ENCODE measurements at regions not wholly inside any gene's neighbourhood (a gene's known extent, or its start where the extent isn't known, plus 50 kb on each side); places are given as distances from the start of the nearest gene placed in this dataset.
"Not testable (repeated sequence)": the region's sequence is repeated elsewhere in the genome, so short reads cannot be mapped to it uniquely, and the experiment has no call there.

DNA sequence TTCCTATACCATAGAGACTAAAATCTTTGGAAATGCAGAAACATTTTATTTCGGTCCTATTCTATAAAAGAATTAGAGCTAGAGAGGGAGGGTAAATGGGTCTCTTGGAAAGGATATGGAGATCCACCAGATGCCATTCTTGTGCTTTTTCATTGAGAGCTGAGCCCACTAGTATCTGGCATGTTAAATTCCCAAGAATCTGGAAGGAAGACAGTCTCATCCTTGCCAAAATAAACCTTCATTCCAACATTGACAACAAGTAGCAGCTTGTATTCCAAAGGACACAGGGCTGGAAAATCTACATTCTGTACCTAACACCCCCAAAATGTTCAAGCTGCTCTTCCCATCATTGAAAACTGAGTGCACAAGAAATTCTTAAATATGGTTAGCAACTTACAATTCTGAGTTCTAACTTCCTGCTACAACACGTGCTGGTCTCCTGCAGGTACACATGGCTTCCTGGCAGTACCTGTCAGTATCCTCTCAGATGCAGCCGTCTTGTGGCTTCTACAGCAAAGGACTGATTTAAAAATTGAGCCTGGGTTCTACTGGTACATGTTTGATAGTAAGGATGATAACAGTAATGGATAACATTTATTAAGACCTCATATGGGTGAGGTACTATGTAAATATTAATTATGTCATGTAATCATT is 348.1 kb downstream of the SV2B start:
- DNase-seq (no peak), ATAC-seq (no peak)
- intact Hi-C loops (cut with DNase I), result no loop called here
- no peak overlapping the region for H3K4me3 ChIP-seq (ENCODE audit: low read length)
- WGBS, result 58% methylated on average over 3 of the region's 3 CpGs
- no peaks in the 10 kb centered on the region for H3K4me1 ChIP-seq (ENCODE audit: control insufficient read depth, insufficient read depth, low read length)
- H3K9me3 ChIP-seq (ENCODE audit: control insufficient read depth, low read length), result no peaks in the 10 kb centered on the region
- no peak overlapping the region for H3K27ac ChIP-seq (ENCODE audit: low read length)
- no peaks in the 10 kb centered on the region for H3K27me3 ChIP-seq (ENCODE audit: control insufficient read depth, insufficient read depth)

DNA sequence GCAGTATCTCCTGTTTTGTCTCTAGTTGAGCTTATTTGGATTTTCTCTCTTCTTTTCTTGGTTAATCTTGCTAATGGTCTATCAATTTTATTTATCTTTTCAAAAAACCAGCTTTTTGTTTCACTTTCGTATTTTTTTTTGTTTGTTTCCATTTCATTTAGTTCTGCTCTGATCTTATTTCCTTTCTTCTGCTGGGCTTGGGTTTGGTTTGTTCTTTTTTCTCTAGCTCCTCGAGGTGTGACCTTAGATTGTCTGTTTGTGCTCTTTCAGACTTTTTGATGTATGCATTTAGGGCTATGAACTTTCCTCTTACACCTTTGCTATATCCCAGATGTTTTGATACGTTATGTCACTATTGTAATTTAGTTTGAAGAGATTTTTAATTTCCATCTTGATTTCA is 353.3 kb downstream of the SV2B start:
- H3K4me1 ChIP-seq (ENCODE audit: control insufficient read depth, insufficient read depth, low read length); H3K27ac ChIP-seq (ENCODE audit: low read length); DNase-seq; H3K27me3 ChIP-seq (ENCODE audit: control insufficient read depth, insufficient read depth); ATAC-seq; intact Hi-C loops (cut with DNase I); H3K9me3 ChIP-seq (ENCODE audit: control insufficient read depth, low read length); H3K4me3 ChIP-seq (ENCODE audit: low read length): not testable (repeated sequence)
- 64% methylated on average over 3 of the region's 3 CpGs for WGBS

- DNase-seq (no peak), ATAC-seq (no peak)
- no peaks in the 10 kb centered on the region for H3K4me1 ChIP-seq (ENCODE audit: control insufficient read depth, insufficient read depth, low read length)
- 75% methylated on average over 7 of the region's 7 CpGs for WGBS
- no peak overlapping the region for H3K4me3 ChIP-seq (ENCODE audit: low read length)
- H3K9me3 ChIP-seq (ENCODE audit: control insufficient read depth, low read length), result no peaks in the 10 kb centered on the region
- H3K27ac ChIP-seq (ENCODE audit: low read length), result no peak overlapping the region
- H3K27me3 ChIP-seq (ENCODE audit: control insufficient read depth, insufficient read depth), result no peaks in the 10 kb centered on the region
- intact Hi-C loops (cut with DNase I), result no loop called here
Measured at GRCh38 chr15:91456251-91456718, 356.2 kb downstream of the SV2B start.

DNA sequence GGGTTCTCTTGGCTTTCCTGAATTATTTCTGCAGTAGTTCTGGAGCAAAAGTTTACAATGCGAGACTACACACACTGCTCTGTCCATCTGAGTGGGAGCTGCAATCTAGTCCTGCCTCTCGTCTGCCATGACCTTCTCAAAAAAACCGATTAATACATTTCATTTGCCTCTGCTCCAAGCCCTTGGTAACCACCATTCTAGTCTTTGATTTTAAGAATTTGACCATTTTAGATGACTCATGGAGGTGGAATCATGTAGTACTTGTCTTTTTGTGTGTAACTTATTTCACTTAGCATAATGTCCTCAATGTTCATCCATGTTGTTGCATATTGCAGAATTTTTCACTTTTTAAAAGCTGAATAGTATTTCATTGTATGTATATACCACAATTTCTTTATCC is 356.9 kb downstream of the SV2B start:
- intact Hi-C loops (cut with DNase I), result no loop called here
- 93% methylated on average over 3 of the region's 3 CpGs for WGBS
- Histone ChIP-seq H3K4me1 (ENCODE audit: control insufficient read depth, insufficient read depth, low read length) (no peaks in the 10 kb centered on the region), H3K27ac (ENCODE audit: low read length) (no peak overlapping the region), H3K4me3 (ENCODE audit: low read length) (no peak overlapping the region), H3K27me3 (ENCODE audit: control insufficient read depth, insufficient read depth) (no peaks in the 10 kb centered on the region), H3K9me3 (ENCODE audit: control insufficient read depth, low read length) (no peaks in the 10 kb centered on the region)
- DNase-seq (no peak), ATAC-seq (no peak)

GRCh38 chr15:91461377-91461776 is 361.3 kb downstream of the SV2B start:
- no peak overlapping the region for H3K4me3 ChIP-seq (ENCODE audit: low read length)
- ATAC-seq (no peak), DNase-seq (no peak)
- no peak overlapping the region for H3K27ac ChIP-seq (ENCODE audit: low read length)
- intact Hi-C loops (cut with DNase I), result no loop called here
- H3K9me3 ChIP-seq (ENCODE audit: control insufficient read depth, low read length), result no peaks in the 10 kb centered on the region
- no peaks in the 10 kb centered on the region for H3K4me1 ChIP-seq (ENCODE audit: control insufficient read depth, insufficient read depth, low read length)
- 73% methylated on average over 3 of the region's 3 CpGs for WGBS
- no peaks in the 10 kb centered on the region for H3K27me3 ChIP-seq (ENCODE audit: control insufficient read depth, insufficient read depth)

DNA sequence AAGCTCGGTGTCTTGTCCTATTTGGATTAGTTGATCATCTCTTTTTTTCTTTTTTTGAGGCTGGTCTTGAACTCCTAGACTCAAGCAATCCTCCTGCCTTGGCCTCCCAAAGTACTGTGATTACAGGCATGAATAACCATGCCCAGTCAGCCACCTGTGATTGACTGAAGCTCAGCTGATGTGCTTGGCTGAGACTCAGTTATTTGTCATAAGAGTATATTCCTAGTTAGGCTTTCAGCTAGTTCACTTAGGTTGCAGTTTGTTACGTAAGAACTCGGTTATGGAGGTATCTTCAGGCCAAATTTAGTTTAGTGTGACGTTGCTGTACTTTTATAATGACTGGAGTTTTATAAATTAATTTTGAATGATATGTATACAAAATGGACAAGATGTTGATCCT is 365.0 kb downstream of the SV2B start:
- Histone ChIP-seq H3K4me1 (ENCODE audit: control insufficient read depth, insufficient read depth, low read length) (no peaks in the 10 kb centered on the region), H3K9me3 (ENCODE audit: control insufficient read depth, low read length) (no peaks in the 10 kb centered on the region), H3K27ac (ENCODE audit: low read length) (no peak overlapping the region), H3K4me3 (ENCODE audit: low read length) (no peak overlapping the region), H3K27me3 (ENCODE audit: control insufficient read depth, insufficient read depth) (no peaks in the 10 kb centered on the region)
- ATAC-seq, result no peak
- no peak for DNase-seq
- intact Hi-C loops (cut with DNase I), result no loop called here
- WGBS, result 83% methylated on average over 4 of the region's 4 CpGs

- ATAC-seq (no peak), DNase-seq (no peak)
- 76% methylated on average over 7 of the region's 7 CpGs for WGBS
- Histone ChIP-seq H3K4me1 (ENCODE audit: control insufficient read depth, insufficient read depth, low read length) (no peaks in the 10 kb centered on the region), H3K4me3 (ENCODE audit: low read length) (no peak overlapping the region), H3K27ac (ENCODE audit: low read length) (no peak overlapping the region), H3K27me3 (ENCODE audit: control insufficient read depth, insufficient read depth) (no peaks in the 10 kb centered on the region), H3K9me3 (ENCODE audit: control insufficient read depth, low read length) (no peaks in the 10 kb centered on the region)
- intact Hi-C loops (cut with DNase I), result no loop called here
Measured at GRCh38 chr15:91465696-91466095, 365.6 kb downstream of the SV2B start.

DNA sequence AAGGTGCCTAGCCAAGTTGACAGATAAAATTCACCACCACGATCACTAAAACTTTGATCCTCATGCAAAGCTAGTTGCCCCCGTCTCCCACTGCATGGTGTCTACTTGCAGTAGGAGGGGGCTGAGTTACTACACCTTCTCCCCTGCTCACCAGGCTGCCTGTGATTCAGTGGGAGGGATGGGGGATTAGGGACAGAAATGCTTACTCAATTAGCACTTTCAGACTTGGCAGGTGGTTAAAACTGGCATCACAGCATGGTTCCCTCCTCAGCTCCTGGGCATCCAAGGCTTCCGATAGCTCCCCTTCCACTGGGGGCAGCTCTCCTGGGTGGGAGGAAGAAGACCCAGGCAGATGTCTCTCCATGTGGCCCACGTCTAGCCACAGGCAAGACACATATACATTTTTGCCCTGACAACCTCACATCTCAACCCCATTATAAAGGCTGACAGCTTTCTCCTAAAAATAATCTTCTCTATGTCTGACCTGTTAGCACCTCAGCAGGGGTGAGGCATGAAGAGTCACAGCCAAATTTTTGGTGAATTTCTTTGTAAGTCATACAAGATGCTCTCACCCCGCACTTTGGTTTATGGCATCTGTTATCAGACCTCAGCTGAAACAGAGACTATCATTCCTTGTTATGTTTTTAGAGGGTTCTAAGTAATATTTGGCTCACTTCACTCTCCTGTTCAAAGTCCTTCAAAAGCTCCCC is 369.0 kb downstream of the SV2B start:
- no peaks in the 10 kb centered on the region for H3K4me1 ChIP-seq (ENCODE audit: control insufficient read depth, insufficient read depth, low read length)
- DNase-seq, result no peak
- WGBS, result 72% methylated on average over 5 of the region's 5 CpGs
- no peak for ATAC-seq
- intact Hi-C loops (cut with DNase I), result no loop called here
- no peaks in the 10 kb centered on the region for H3K9me3 ChIP-seq (ENCODE audit: control insufficient read depth, low read length)
- H3K27ac ChIP-seq (ENCODE audit: low read length), result no peak overlapping the region
- no peaks in the 10 kb centered on the region for H3K27me3 ChIP-seq (ENCODE audit: control insufficient read depth, insufficient read depth)
- H3K4me3 ChIP-seq (ENCODE audit: low read length), result no peak overlapping the region

DNA sequence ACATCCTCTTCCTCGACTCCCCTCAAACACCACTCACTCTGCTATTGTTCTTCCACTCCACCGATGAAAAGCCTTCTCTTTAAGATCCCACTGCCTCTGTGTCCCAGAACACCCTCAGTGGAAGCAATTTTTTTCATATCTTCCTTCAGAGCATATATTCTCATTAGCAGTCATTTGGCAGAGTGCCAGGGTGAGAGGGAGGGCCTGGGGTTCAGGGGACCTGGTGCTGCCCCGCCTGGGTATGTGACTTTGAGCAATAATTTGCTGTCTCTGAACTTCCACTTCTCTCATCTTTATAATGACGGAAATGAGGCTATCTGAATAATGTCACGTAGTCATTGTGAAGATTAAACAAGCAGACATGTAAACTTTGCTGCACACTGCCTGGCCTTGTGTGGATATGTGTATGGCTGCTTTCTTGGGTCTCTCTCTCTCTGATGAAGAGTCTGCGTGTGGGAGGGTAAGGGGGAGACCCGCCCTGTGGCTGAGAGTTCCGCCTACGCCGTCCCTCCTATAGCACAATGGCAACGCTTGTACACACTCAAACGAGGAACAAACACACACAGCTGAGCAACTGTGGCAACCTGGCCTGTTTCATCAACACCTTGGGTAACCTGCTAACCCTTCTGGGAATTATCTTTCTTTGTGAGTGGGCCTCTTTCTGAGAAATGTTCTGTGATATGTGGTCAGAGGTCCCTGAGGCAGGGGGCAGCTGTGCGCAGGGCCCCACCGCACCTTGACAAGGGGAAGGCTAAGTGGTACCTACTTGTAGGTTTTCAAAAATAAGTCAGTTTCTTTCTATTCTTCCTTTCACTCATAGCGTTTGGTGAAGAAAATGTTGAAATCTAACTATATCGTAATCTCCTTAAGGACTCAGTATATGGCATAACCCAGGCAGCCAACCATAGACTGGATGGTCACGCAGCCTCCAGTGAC is 369.8 kb downstream of the SV2B start:
- peak in 1 of 3 donors; percentile 46 for DNase-seq
- intact Hi-C loops (cut with DNase I), result no loop called here
- Histone ChIP-seq H3K27ac (ENCODE audit: low read length) (no peak overlapping the region), H3K27me3 (ENCODE audit: control insufficient read depth, insufficient read depth) (no peaks in the 10 kb centered on the region), H3K9me3 (ENCODE audit: control insufficient read depth, low read length) (no peaks in the 10 kb centered on the region), H3K4me3 (ENCODE audit: low read length) (no peak overlapping the region), H3K4me1 (ENCODE audit: control insufficient read depth, insufficient read depth, low read length) (no peaks in the 10 kb centered on the region)
- 61% methylated on average over 17 of the region's 17 CpGs for WGBS
- ATAC-seq, result peak in 1 of 2 donors; percentile 11

- 50% methylated on average over 6 of the region's 6 CpGs for WGBS
Measured at GRCh38 chr15:91471468-91471867, 371.4 kb downstream of the SV2B start.

DNA sequence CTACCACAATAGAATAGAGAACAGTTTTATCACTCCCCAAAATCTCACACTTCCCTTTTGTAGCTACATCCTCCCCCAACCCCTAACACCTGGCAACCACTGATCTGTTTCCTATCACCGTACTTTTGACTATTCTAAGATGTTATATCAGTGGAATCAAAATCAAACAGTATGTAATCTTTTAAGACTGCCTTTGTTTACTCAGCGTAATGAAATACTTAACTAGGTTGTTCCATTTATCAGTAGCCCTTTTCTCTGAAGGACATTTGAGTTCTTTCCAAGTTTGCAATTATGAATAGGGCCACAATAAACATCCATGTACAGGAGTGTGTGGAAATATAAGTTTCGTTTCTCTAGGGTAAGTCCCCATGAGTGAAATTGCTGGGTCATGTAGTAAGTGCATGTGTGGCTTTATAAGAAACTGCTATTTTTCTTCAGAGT is 372.3 kb downstream of the SV2B start:
- no peaks in the 10 kb centered on the region for H3K27me3 ChIP-seq (ENCODE audit: control insufficient read depth, insufficient read depth)
- ATAC-seq (no peak), DNase-seq (no peak)
- H3K4me3 ChIP-seq (ENCODE audit: low read length), result no peak overlapping the region
- no peaks in the 10 kb centered on the region for H3K9me3 ChIP-seq (ENCODE audit: control insufficient read depth, low read length)
- intact Hi-C loops (cut with DNase I), result no loop called here
- H3K27ac ChIP-seq (ENCODE audit: low read length), result no peak overlapping the region
- H3K4me1 ChIP-seq (ENCODE audit: control insufficient read depth, insufficient read depth, low read length), result no peaks in the 10 kb centered on the region
- 42% methylated on average over 3 of the region's 3 CpGs for WGBS

More at GRCh38 chr15:91471468-91471867, 371.4 kb downstream of the SV2B start:
- intact Hi-C loops (cut with DNase I), result no loop called here
- Histone ChIP-seq H3K4me3 (ENCODE audit: low read length) (no peak overlapping the region), H3K4me1 (ENCODE audit: control insufficient read depth, insufficient read depth, low read length) (no peaks in the 10 kb centered on the region), H3K9me3 (ENCODE audit: control insufficient read depth, low read length) (no peaks in the 10 kb centered on the region), H3K27me3 (ENCODE audit: control insufficient read depth, insufficient read depth) (no peaks in the 10 kb centered on the region), H3K27ac (ENCODE audit: low read length) (no peak overlapping the region)
- ATAC-seq, result no peak
- no peak for DNase-seq
